ENCODE measurements at regions not wholly inside any gene's neighbourhood (a gene's known extent, or its start where the extent isn't known, plus 50 kb on each side); places are given as distances from the start of the nearest gene placed in this dataset.

GRCh38 chr10:22807238-22807637 is 92.9 kb upstream of the PIP4K2A start:
- H3K4me3 Mint-ChIP-seq, result no peak overlapping the region
- no peaks in the 10 kb centered on the region for H3K4me1 Mint-ChIP-seq (ENCODE audit: low read depth)
- H3K9me3 ChIP-seq (ENCODE audit: control insufficient read depth in 1 of 2, insufficient read depth in 1 of 2, low read length in 2 of 2), result no peaks in the 10 kb centered on the region
- TF ChIP-seq CTCF (IDR thresholded peaks at IDR 0.05), result no peak
- no peak for DNase-seq
- ChIA-PET CTCF (no interaction called here), POLR2A (interaction anchor here (0.6 kb wide), 1 partner anchor 43 kb away, joined by 3 read pairs; no protein-coding TSS in a partner anchor)
- no peaks in the 10 kb centered on the region for H3K36me3 Mint-ChIP-seq (ENCODE audit: low read depth)
- H3K36me3 ChIP-seq (ENCODE audit: insufficient read depth, low read length), result no peaks in the 10 kb centered on the region
- H3K27ac Mint-ChIP-seq, result no peak overlapping the region
- H3K9me3 Mint-ChIP-seq, result no peaks in the 10 kb centered on the region
- no peaks in the 10 kb centered on the region for H3K27me3 ChIP-seq (ENCODE audit: control insufficient read depth in 1 of 2, insufficient read depth in 2 of 2, low read length in 2 of 2)
- H3K4me1 ChIP-seq (ENCODE audit: insufficient read depth, low read length), result no peaks in the 10 kb centered on the region
- no peak overlapping the region for H3K27ac ChIP-seq (ENCODE audit: low read depth in 1 of 2, low read length in 2 of 2)
- no peaks in the 10 kb centered on the region for H3K27me3 Mint-ChIP-seq
- intact Hi-C loops (cut with DNase I, micrococcal nuclease), result no loop called here
- no peak for ATAC-seq (ENCODE audit: poor library complexity)
- H3K4me3 ChIP-seq (ENCODE audit: low read length), result no peak overlapping the region

- H3K4me1 Mint-ChIP-seq (ENCODE audit: low read depth), result no peaks in the 10 kb centered on the region
- TF ChIP-seq CTCF (IDR thresholded peaks at IDR 0.05), result no peak
- Histone ChIP-seq H3K4me1 (ENCODE audit: insufficient read depth, low read length) (no peaks in the 10 kb centered on the region), H3K27me3 (ENCODE audit: control insufficient read depth in 1 of 2, insufficient read depth in 2 of 2, low read length in 2 of 2) (no peaks in the 10 kb centered on the region), H3K36me3 (ENCODE audit: insufficient read depth, low read length) (no peaks in the 10 kb centered on the region), H3K4me3 (ENCODE audit: low read length) (no peak overlapping the region), H3K9me3 (ENCODE audit: control insufficient read depth in 1 of 2, insufficient read depth in 1 of 2, low read length in 2 of 2) (no peaks in the 10 kb centered on the region), H3K27ac (ENCODE audit: low read depth in 1 of 2, low read length in 2 of 2) (no peak overlapping the region)
- no peak overlapping the region for H3K27ac Mint-ChIP-seq
- intact Hi-C loops (cut with DNase I, micrococcal nuclease), result no loop called here
- ChIA-PET CTCF (no interaction called here), POLR2A (no interaction called here)
- ATAC-seq (ENCODE audit: poor library complexity) (no peak), DNase-seq (no peak)
- no peak overlapping the region for H3K4me3 Mint-ChIP-seq
- no peaks in the 10 kb centered on the region for H3K9me3 Mint-ChIP-seq
- no peaks in the 10 kb centered on the region for H3K27me3 Mint-ChIP-seq
- H3K36me3 Mint-ChIP-seq (ENCODE audit: low read depth), result no peaks in the 10 kb centered on the region
Measured at GRCh38 chr10:22805304-22805703, 90.9 kb upstream of the PIP4K2A start.

- POLR2A ChIA-PET, result no interaction called here
Measured at GRCh38 chr10:22803261-22803885, 89.0 kb upstream of the PIP4K2A start.

More at GRCh38 chr10:22803261-22803885, 89.0 kb upstream of the PIP4K2A start:
- no peak for DNase-seq
- no peak overlapping the region for H3K4me3 Mint-ChIP-seq
- H3K4me1 Mint-ChIP-seq (ENCODE audit: low read depth), result no peaks in the 10 kb centered on the region
- H3K36me3 ChIP-seq (ENCODE audit: insufficient read depth, low read length), result no peaks in the 10 kb centered on the region
- no peak for ATAC-seq (ENCODE audit: poor library complexity)
- no peaks in the 10 kb centered on the region for H3K9me3 Mint-ChIP-seq
- CTCF ChIA-PET, result no interaction called here
- no peak for TF ChIP-seq CTCF (IDR thresholded peaks at IDR 0.05)
- H3K27ac Mint-ChIP-seq, result no peak overlapping the region
- no peaks in the 10 kb centered on the region for H3K4me1 ChIP-seq (ENCODE audit: insufficient read depth, low read length)
- no peaks in the 10 kb centered on the region for H3K9me3 ChIP-seq (ENCODE audit: control insufficient read depth in 1 of 2, insufficient read depth in 1 of 2, low read length in 2 of 2)
- no peaks in the 10 kb centered on the region for H3K27me3 ChIP-seq (ENCODE audit: control insufficient read depth in 1 of 2, insufficient read depth in 2 of 2, low read length in 2 of 2)
- no peaks in the 10 kb centered on the region for H3K36me3 Mint-ChIP-seq (ENCODE audit: low read depth)
- no peaks in the 10 kb centered on the region for H3K27me3 Mint-ChIP-seq
- H3K27ac ChIP-seq (ENCODE audit: low read depth in 1 of 2, low read length in 2 of 2), result no peak overlapping the region
- intact Hi-C loops (cut with DNase I, micrococcal nuclease), result no loop called here
- no peak overlapping the region for H3K4me3 ChIP-seq (ENCODE audit: low read length)
